SK-N-SH treated with all-trans-retinoic acid at 6 μM for 48 hours (cell line): ENCODE measurements at regions not wholly inside any gene's neighbourhood (a gene's known extent, or its start where the extent isn't known, plus 50 kb on each side); places are given as distances from the start of the nearest gene placed in this dataset.

ENCODE experiments used
- ATAC-seq: fragments of 200-7000 bp; cut with Tn5 transposase; 3 replicates; pipeline ENCODE4 v1.9.1; 2020; ENCODE audit warnings: mild to moderate bottlenecking, moderate library complexity
- ARNTL ChIP-seq: fragments of 450-650 bp; formaldehyde crosslinking; IDR thresholded peaks from 2 replicates; pipeline ENCODE4 v1.5.0; 2020; ENCODE audit warnings: low read depth, mild to moderate bottlenecking, moderate library complexity, borderline replicate concordance
- BACH2 ChIP-seq: fragments of 250-450 bp; sonication (Bioruptor Pico); IDR thresholded peaks from 2 replicates; pipeline ENCODE4 v1.9.0; 2021; ENCODE audit warnings: mild to moderate bottlenecking, borderline replicate concordance
- CREB5 ChIP-seq: fragments of 250-450 bp; sonication (Bioruptor Pico); IDR thresholded peaks from 2 replicates; pipeline ENCODE4 v1.5.1; 2020; ENCODE audit warnings: low read depth, mild to moderate bottlenecking, moderate library complexity
- CSDC2 ChIP-seq: fragments of 250-450 bp; sonication (Bioruptor Pico); IDR thresholded peaks from 2 replicates; pipeline ENCODE4 v1.5.0; 2020; ENCODE audit warnings: mild to moderate bottlenecking, moderate library complexity
- CSRNP3 ChIP-seq: fragments of 250-450 bp; sonication (Bioruptor Pico); IDR thresholded peaks from 2 replicates; pipeline ENCODE4 v1.5.1; 2021; ENCODE audit warnings: mild to moderate bottlenecking, moderate library complexity
- ESRRG ChIP-seq: fragments of 250-450 bp; sonication (Bioruptor Pico); IDR thresholded peaks from 2 replicates; pipeline ENCODE4 v1.6.1; 2021; ENCODE audit warnings: mild to moderate bottlenecking
- GLIS3 ChIP-seq: fragments of 250-450 bp; sonication (Bioruptor Pico); IDR thresholded peaks from 2 replicates; pipeline ENCODE4 v1.5.0; 2020; ENCODE audit warnings: mild to moderate bottlenecking, moderate library complexity
- ISL1 ChIP-seq: fragments of 250-450 bp; sonication (Bioruptor Pico); IDR thresholded peaks from 2 replicates; pipeline ENCODE4 v2.1.2; 2022; ENCODE audit warnings: mild to moderate bottlenecking, moderate library complexity
- OSR1 ChIP-seq: fragments of 250-450 bp; sonication (Bioruptor Pico); IDR thresholded peaks from 2 replicates; pipeline ENCODE4 v1.8.0; 2022; ENCODE audit warnings: moderate library complexity, mild to moderate bottlenecking, inconsistent platforms
- PATZ1 ChIP-seq: fragments of 250-450 bp; sonication (Bioruptor Pico); IDR thresholded peaks from 2 replicates; pipeline ENCODE4 v1.8.0; 2020; ENCODE audit warnings: mild to moderate bottlenecking, moderate library complexity, borderline replicate concordance
- POU6F1 ChIP-seq: fragments of 250-450 bp; sonication (Bioruptor Pico); IDR thresholded peaks from 2 replicates; pipeline ENCODE4 v1.8.0; 2021; ENCODE audit warnings: low read depth, mild to moderate bottlenecking, moderate library complexity, borderline replicate concordance
- PPARA ChIP-seq: fragments of 250-450 bp; sonication (Bioruptor Pico); IDR thresholded peaks from 2 replicates; pipeline ENCODE4 v1.5.0; 2020; ENCODE audit warnings: mild to moderate bottlenecking, borderline replicate concordance
- RARB ChIP-seq: fragments of 250-450 bp; sonication (Bioruptor Pico); IDR thresholded peaks from 2 replicates; pipeline ENCODE4 v1.8.0; 2021; ENCODE audit warnings: mild to moderate bottlenecking, moderate library complexity
- SNAI2 ChIP-seq: fragments of 250-450 bp; sonication (Bioruptor Pico); IDR thresholded peaks from 2 replicates; pipeline ENCODE4 v1.5.0; 2020; ENCODE audit warnings: mild to moderate bottlenecking, moderate library complexity
- TCF4 ChIP-seq: fragments of 250-450 bp; sonication (Bioruptor Pico); IDR thresholded peaks from 2 replicates; pipeline ENCODE4 v1.8.0; 2021; ENCODE audit warnings: mild to moderate bottlenecking, moderate library complexity, borderline replicate concordance
- TOX ChIP-seq: fragments of 250-450 bp; sonication (Bioruptor Pico); IDR thresholded peaks from 2 replicates; pipeline ENCODE4 v1.8.0; 2021; ENCODE audit warnings: mild to moderate bottlenecking, moderate library complexity, borderline replicate concordance
- TSHZ2 ChIP-seq: fragments of 250-450 bp; sonication (Bioruptor Pico); IDR thresholded peaks from 2 replicates; pipeline ENCODE4 v1.5.0; 2020; ENCODE audit warnings: mild to moderate bottlenecking, moderate library complexity
- ZC3H10 ChIP-seq: fragments of 250-450 bp; sonication (Bioruptor Pico); IDR thresholded peaks from 2 replicates; pipeline ENCODE4 v1.5.1; 2021; ENCODE audit warnings: mild to moderate bottlenecking, moderate library complexity
- ZFP3 ChIP-seq: fragments of 250-450 bp; sonication (Bioruptor Pico); IDR thresholded peaks from 2 replicates; pipeline ENCODE4 v1.5.0; 2020; ENCODE audit warnings: mild to moderate bottlenecking, moderate library complexity
- ZFP30 ChIP-seq: fragments of 450-650 bp; formaldehyde crosslinking; IDR thresholded peaks from 2 replicates; pipeline ENCODE4 v1.5.0; 2022; ENCODE audit warnings: mild to moderate bottlenecking, moderate library complexity
- ZNF565 ChIP-seq: fragments of 450-650 bp; formaldehyde crosslinking; conservative IDR thresholded peaks from 2 replicates; pipeline ENCODE4 v1.5.0; 2020; ENCODE audit warnings: low read depth, mild to moderate bottlenecking, moderate library complexity
- ZNF70 ChIP-seq: fragments of 450-650 bp; formaldehyde crosslinking; IDR thresholded peaks from 2 replicates; pipeline ENCODE4 v1.5.0; 2020; ENCODE audit warnings: mild to moderate bottlenecking, moderate library complexity
- ZNF8 ChIP-seq: fragments of 450-650 bp; formaldehyde crosslinking; IDR thresholded peaks from 2 replicates; pipeline ENCODE4 v1.5.0; 2020; ENCODE audit warnings: mild to moderate bottlenecking, moderate library complexity

- no peak for ATAC-seq
Observed at GRCh38 chr21:22258821-22259220, 1260.6 kb downstream of the NCAM2 start.

GRCh38 chr21:22260274-22260673 lies 1262.1 kb downstream of the NCAM2 start:
- no peak for TF ChIP-seq ZFP30 (CRISPR knock-in tag)
- no peak for TF ChIP-seq POU6F1 (CRISPR knock-in tag)
- no peak for TF ChIP-seq GLIS3 (CRISPR knock-in tag)
- no peak for TF ChIP-seq CREB5 (CRISPR knock-in tag)
- TF ChIP-seq ZNF8 (CRISPR knock-in tag): no peak
- TF ChIP-seq TCF4: no peak
- TF ChIP-seq CSRNP3: no peak
- TF ChIP-seq SNAI2 (CRISPR knock-in tag): no peak
- no peak for TF ChIP-seq ZFP3 (CRISPR knock-in tag)
- no peak for TF ChIP-seq RARB (CRISPR knock-in tag)
- TF ChIP-seq PPARA (CRISPR knock-in tag): no peak
- TF ChIP-seq ISL1: no peak
- no peak for TF ChIP-seq ZNF565 (CRISPR knock-in tag)
- no peak for TF ChIP-seq TOX (CRISPR knock-in tag)
- no peak for TF ChIP-seq OSR1 (CRISPR knock-in tag)
- TF ChIP-seq ZC3H10 (CRISPR knock-in tag): no peak
- no peak for TF ChIP-seq ZNF70 (CRISPR knock-in tag)
- no peak for TF ChIP-seq ESRRG (CRISPR knock-in tag)
- no peak for TF ChIP-seq BACH2 (CRISPR knock-in tag)
- no peak for TF ChIP-seq TSHZ2 (CRISPR knock-in tag)
- ATAC-seq: no peak

More at GRCh38 chr21:22258821-22259220, 1260.6 kb downstream of the NCAM2 start:
- no peak for TF ChIP-seq ARNTL (CRISPR knock-in tag)
- no peak for TF ChIP-seq OSR1 (CRISPR knock-in tag)
- no peak for TF ChIP-seq ISL1
- TF ChIP-seq ZFP3 (CRISPR knock-in tag): no peak
- TF ChIP-seq TOX (CRISPR knock-in tag): no peak

GRCh38 chr21:22263890-22264289 lies 1265.7 kb downstream of the NCAM2 start:
- ATAC-seq: no peak
- TF ChIP-seq ZC3H10 (CRISPR knock-in tag): no peak
- TF ChIP-seq CREB5 (CRISPR knock-in tag): no peak
- no peak for TF ChIP-seq TCF4
- no peak for TF ChIP-seq GLIS3 (CRISPR knock-in tag)
- no peak for TF ChIP-seq ZNF565 (CRISPR knock-in tag)
- no peak for TF ChIP-seq CSRNP3
- TF ChIP-seq POU6F1 (CRISPR knock-in tag): no peak
- no peak for TF ChIP-seq BACH2 (CRISPR knock-in tag)
- no peak for TF ChIP-seq PATZ1 (CRISPR knock-in tag)
- TF ChIP-seq CSDC2: no peak
- TF ChIP-seq SNAI2 (CRISPR knock-in tag): no peak
- no peak for TF ChIP-seq ESRRG (CRISPR knock-in tag)
- no peak for TF ChIP-seq ARNTL (CRISPR knock-in tag)
